HG03108 (cell line): ENCODE measurements at regions not wholly inside any gene's neighbourhood (a gene's known extent, or its start where the extent isn't known, plus 50 kb on each side); places are given as distances from the start of the nearest gene placed in this dataset.
"Not testable (repeated sequence)": the region's sequence is repeated elsewhere in the genome, so short reads cannot be mapped to it uniquely, and the experiment has no call there.

Experiments
- ATAC-seq: cut with Tn5 transposase; IDR thresholded peaks from one replicate; pipeline ENCODE4 v1.9.1; 2021; ENCODE audit warnings: moderate library complexity; ENCODE audit not compliant: unreplicated experiment

- no peak for ATAC-seq
These were observed 203.6 kb upstream of the AGTR2 start for GRCh38 chrX:115966920-115967319.

GRCh38 chrX:115968436-115969252, 201.9 kb upstream of the AGTR2 start:
- peak; percentile 77 for ATAC-seq

DNA sequence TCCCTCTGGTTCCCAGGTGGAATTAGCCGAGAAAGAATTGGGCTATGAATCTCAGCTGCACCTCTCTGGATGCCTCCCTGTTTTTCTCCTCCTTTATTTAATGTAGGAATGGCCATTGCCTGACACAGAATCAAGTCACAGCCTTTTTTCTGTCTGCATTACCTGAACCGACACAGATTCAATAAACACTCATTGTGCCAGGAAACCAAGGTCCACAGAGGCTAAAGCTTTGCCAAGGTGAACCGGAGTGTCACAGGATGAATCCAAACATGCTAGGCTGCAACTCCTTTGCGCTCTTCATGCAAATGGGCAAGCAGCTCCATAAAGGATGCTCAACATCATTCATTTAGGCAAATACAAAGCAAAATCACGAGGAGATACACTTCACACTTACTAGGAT, 199.8 kb upstream of the AGTR2 start:
- no peak for ATAC-seq

DNA sequence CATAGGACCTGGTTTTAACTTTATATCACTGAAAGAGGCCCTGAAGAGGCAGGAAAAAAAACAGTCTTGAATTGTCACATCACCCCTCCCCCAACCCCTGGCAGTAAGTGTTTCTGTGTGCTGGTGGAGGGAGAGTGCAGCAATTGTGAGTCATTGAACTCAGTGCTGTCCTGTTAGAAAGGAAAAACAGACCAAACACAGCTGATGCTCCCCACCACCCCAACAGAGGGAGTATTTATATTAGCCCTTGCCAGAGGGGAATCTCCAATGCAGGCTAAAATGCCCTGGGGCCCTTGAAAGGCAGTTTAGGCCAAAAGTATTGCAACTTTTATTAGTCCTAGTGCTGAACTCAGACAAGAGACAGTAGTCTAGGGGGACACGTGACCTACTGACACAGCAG, 197.8 kb upstream of the AGTR2 start:
- ATAC-seq, result no peak

DNA sequence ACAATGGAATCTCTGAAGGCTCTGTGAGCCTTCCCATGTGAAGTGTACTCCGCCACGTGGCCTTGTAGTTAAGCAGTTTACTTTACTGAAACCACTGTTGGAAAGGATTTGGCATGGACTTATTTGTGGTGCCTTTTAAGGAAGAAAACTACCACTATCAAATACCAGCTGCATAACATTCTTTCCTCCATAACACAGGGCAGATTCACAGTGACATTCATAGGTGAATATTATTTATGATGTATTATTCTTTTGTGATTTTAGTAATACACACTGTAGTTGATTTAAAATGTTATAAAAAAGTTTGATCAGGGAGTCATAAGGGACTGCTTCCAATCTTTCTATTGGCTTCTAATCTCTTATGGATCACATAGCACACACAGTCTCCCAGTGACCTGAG, 192.5 kb upstream of the AGTR2 start:
- ATAC-seq, result no peak

DNA sequence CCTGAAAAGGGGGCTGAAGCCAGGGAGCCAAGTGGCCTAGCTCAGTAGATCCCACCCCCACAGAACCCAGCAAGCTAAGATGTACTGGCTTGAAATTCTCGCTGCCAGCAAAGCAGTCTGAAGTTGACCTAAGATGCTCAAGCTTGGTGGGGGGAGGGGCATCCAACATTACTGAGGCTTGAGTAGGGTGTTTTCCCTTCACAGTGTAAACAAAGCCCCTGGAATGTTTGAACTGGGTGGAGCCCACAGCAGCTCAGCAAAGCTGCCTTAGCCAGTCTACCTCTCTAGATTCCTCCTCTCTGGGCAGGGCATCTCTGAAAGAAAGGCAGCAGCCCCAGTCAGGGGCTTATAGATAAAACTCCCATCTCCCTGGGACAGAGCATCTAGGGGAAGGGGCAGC, 187.4 kb upstream of the AGTR2 start:
- not testable (repeated sequence) for ATAC-seq

- ATAC-seq, result not testable (repeated sequence)
These were observed 183.1 kb upstream of the AGTR2 start for GRCh38 chrX:115987464-115987863.

GRCh38 chrX:115988825-115989224, 181.7 kb upstream of the AGTR2 start:
- peak; percentile 54 for ATAC-seq

DNA sequence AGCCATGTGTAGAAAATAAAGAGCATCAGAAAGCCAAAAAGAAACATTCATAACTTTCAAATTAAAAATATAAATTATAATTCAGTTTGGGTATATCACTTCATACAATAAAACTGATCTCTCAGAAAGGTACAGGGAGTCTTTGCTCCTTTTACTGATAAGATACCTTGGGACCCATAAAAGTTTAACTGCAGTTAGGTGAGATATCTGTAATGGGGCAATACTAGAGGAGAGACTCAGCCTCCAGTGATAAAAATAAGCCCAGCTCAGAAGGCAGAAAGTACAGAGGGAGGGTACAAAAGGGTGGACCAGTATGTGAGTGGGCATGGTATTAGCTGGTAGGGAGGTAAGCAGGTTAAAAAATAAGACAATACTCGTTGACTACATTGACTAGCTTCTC, 180.9 kb upstream of the AGTR2 start:
- no peak for ATAC-seq

DNA sequence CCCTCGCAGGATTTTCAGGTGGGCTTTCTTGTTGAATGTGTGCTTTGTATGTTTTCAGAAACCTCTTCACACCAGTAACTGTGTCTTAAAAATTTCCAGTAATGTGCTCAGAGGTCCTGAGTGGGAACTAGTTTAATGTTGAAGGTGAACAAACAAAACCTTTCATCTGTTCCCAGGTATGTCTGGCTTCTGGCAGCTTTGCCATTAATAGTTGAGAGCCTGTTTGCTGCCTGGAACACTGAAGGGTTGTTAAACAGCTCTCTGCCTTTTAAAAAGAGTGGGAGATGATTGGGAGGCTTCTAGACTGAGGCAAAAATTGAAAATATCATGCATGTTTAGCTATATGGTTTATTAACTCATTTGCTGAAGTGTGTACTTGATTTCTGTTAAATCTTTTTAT, 161.2 kb upstream of the AGTR2 start:
- ATAC-seq, result no peak

- peak; percentile 77 for ATAC-seq
These were observed 160.5 kb upstream of the AGTR2 start for GRCh38 chrX:116009861-116010710.

DNA sequence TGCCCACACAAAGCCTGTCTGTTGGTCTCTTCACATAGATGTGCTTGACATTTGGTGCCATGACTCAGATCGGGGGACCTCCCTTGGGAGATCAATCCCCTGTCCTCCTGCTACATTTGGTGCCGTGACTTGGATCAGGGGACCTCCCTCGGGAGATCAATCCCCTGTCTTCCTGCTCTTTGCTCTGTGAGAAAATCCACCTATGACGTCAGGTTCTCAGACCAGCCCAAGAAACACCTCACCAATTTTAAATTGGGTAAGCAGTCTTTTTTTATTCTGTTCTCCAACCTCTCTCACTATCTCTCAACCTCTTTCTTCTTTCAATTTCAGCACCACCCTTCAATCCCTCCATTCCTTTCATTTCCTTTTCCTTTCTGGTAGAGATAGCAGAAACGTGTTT, 159.6 kb upstream of the AGTR2 start:
- no peak for ATAC-seq

- ATAC-seq, result no peak
These were observed 139.2 kb upstream of the AGTR2 start for GRCh38 chrX:116031331-116031730.
